Heart left ventricle (tissue), 13 donors: ENCODE measurements at regions not wholly inside any gene's neighbourhood (a gene's known extent, or its start where the extent isn't known, plus 50 kb on each side); places are given as distances from the start of the nearest gene placed in this dataset.

Experiments
- CTCF ChIP-seq, 12 donors: fragments of 200-600 bp; sonication (generic) in 4 of 12; IDR thresholded peaks; one replicate each; pipeline versions ENCODE4 v1.5.0 to v1.8.0; 2018 to 2022; ENCODE audit warnings: antibody characterized with exemption in 12 of 12, mild to moderate bottlenecking in 5 of 12
- POLR2A ChIP-seq, 2 donors: fragments of 450-650 bp; IDR thresholded peaks; one replicate each; pipeline ENCODE4 v1.6.1; 2017; ENCODE audit warnings: antibody characterized with exemption in 2 of 2, mild to moderate bottlenecking in 2 of 2, moderate library complexity in 2 of 2
- donor health status: ischemic (EF 13 %, LVEDD 7.1; RV severe dilation, severe dysfunction).
- donor health status: DM: no; HTN: yes; CAD: no.
- donor health status: DM: no; HTN: no; CAD: no.
- donor health status: ischemic (EF 25% LVEDD 6.9; RV normal size, moderate dysfunction).
- donor health status: ischemic (EF 25% LVEDD 5.7; RV mildly dilated, moderate dysfunction).
- donor health status: ischemic (EF 35%, LVEDD 5.7; RV mildly dilated, moderate dysfunction).
- donor health status: nonischemic (EF 11% LVEDD 7.7; RV severe dilation, severe dysfunction).
- donor health status: DM: yes; HTN: yes; CAD: no.
- donor health status: PGD.
- donor health status: ischemic (EF 29% LVEDD 5.4; RV normal size, mild dysfunction).
- donor health status: nonischemic (EF 23%, LVEDD 6.1; RV moderate dilation, normal function).

GRCh38 chr13:97133554-97133953, 88.6 kb upstream of the MBNL2 start:
- TF ChIP-seq CTCF (IDR thresholded peaks at IDR 0.05) (no peak), POLR2A (IDR thresholded peaks at IDR 0.05) (no peak)
